ENCODE measurements at regions not wholly inside any gene's neighbourhood (a gene's known extent, or its start where the extent isn't known, plus 50 kb on each side); places are given as distances from the start of the nearest gene placed in this dataset.

DNA sequence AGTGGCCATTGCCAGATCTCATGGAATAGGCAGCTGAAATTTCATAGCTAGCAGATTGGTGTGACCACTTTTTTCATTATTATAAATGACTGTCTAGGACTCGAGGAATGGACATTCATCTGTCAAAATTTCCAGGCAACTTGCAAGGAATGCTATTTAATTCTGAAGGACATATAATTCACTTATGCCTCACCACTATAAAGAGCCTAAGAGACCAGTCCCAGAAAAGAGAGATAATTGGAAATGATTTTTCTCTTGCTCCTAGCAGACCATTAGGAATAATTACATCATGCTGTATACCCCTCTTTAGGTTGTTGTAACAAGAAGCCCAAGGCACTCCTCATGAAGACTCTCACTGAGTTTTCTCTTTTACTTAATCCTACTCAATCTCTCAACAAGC is 557.4 kb upstream of the RAB6C start:
- Histone ChIP-seq H3K27me3 (replicated peaks; ENCODE audit: insufficient read depth) (no peaks in the 10 kb centered on the region), H3K4me1 (replicated peaks) (no peaks in the 10 kb centered on the region), H3K27ac (no peak overlapping the region), H3K36me3 (no peaks in the 10 kb centered on the region), H3K9me3 (no peaks in the 10 kb centered on the region), H3K4me3 (no peak overlapping the region)
- DNase-seq (ENCODE audit: low spot score) = no peak
- intact Hi-C loops (cut with DNase I) = no loop called here
- TF ChIP-seq POLR2A (IDR thresholded peaks at IDR 0.05) (no peak), POLR2AphosphoS5 (IDR thresholded peaks at IDR 0.05) (no peak)
- TF ChIP-seq, protein P1, sequence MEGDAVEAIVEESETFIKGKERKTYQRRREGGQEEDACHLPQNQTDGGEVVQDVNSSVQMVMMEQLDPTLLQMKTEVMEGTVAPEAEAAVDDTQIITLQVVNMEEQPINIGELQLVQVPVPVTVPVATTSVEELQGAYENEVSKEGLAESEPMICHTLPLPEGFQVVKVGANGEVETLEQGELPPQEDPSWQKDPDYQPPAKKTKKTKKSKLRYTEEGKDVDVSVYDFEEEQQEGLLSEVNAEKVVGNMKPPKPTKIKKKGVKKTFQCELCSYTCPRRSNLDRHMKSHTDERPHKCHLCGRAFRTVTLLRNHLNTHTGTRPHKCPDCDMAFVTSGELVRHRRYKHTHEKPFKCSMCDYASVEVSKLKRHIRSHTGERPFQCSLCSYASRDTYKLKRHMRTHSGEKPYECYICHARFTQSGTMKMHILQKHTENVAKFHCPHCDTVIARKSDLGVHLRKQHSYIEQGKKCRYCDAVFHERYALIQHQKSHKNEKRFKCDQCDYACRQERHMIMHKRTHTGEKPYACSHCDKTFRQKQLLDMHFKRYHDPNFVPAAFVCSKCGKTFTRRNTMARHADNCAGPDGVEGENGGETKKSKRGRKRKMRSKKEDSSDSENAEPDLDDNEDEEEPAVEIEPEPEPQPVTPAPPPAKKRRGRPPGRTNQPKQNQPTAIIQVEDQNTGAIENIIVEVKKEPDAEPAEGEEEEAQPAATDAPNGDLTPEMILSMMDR (IDR thresholded peaks at IDR 0.05) = no peak
- 58% methylated on average over 1 of the region's 1 CpG for WGBS

- Histone ChIP-seq H3K27ac (no peak overlapping the region), H3K9me3 (no peaks in the 10 kb centered on the region), H3K27me3 (replicated peaks; ENCODE audit: insufficient read depth) (no peaks in the 10 kb centered on the region), H3K36me3 (no peaks in the 10 kb centered on the region), H3K4me1 (replicated peaks) (no peaks in the 10 kb centered on the region), H3K4me3 (no peak overlapping the region)
- DNase-seq (ENCODE audit: low spot score) = no peak
- no peak for TF ChIP-seq POLR2AphosphoS5 (IDR thresholded peaks at IDR 0.05)
- TF ChIP-seq, protein P1 (IDR thresholded peaks at IDR 0.05) = no peak
- TF ChIP-seq POLR2A (IDR thresholded peaks at IDR 0.05) = no peak
- intact Hi-C loops (cut with DNase I) = no loop called here
- 66% methylated on average over 10 of the region's 10 CpGs for WGBS
These were observed 551.3 kb upstream of the RAB6C start for GRCh38 chr2:129428086-129428660.

GRCh38 chr2:129430911-129431310 is 548.6 kb upstream of the RAB6C start:
- H3K4me1 ChIP-seq (replicated peaks) = no peaks in the 10 kb centered on the region
- no peak overlapping the region for H3K4me3 ChIP-seq
- H3K27me3 ChIP-seq (replicated peaks; ENCODE audit: insufficient read depth) = no peaks in the 10 kb centered on the region
- H3K9me3 ChIP-seq = no peaks in the 10 kb centered on the region
- no peak overlapping the region for H3K27ac ChIP-seq
- 70% methylated on average over 7 of the region's 7 CpGs for WGBS
- DNase-seq (ENCODE audit: low spot score) = no peak
- no peaks in the 10 kb centered on the region for H3K36me3 ChIP-seq
- intact Hi-C loops (cut with DNase I) = no loop called here
- TF ChIP-seq POLR2A (IDR thresholded peaks at IDR 0.05) = no peak
- no peak for TF ChIP-seq POLR2AphosphoS5 (IDR thresholded peaks at IDR 0.05)
- TF ChIP-seq, protein P1 (IDR thresholded peaks at IDR 0.05) = no peak

GRCh38 chr2:129431881-129432280 is 547.6 kb upstream of the RAB6C start:
- Histone ChIP-seq H3K36me3 (no peaks in the 10 kb centered on the region), H3K27ac (no peak overlapping the region), H3K4me1 (replicated peaks) (no peaks in the 10 kb centered on the region), H3K4me3 (no peak overlapping the region), H3K27me3 (replicated peaks; ENCODE audit: insufficient read depth) (no peaks in the 10 kb centered on the region), H3K9me3 (no peaks in the 10 kb centered on the region)
- DNase-seq (ENCODE audit: low spot score) = no peak
- TF ChIP-seq POLR2AphosphoS5 (IDR thresholded peaks at IDR 0.05) (no peak), POLR2A (IDR thresholded peaks at IDR 0.05) (no peak)
- TF ChIP-seq, protein P1 (IDR thresholded peaks at IDR 0.05) = no peak
- WGBS = 94% methylated on average over 6 of the region's 7 CpGs
- intact Hi-C loops (cut with DNase I) = no loop called here

DNA sequence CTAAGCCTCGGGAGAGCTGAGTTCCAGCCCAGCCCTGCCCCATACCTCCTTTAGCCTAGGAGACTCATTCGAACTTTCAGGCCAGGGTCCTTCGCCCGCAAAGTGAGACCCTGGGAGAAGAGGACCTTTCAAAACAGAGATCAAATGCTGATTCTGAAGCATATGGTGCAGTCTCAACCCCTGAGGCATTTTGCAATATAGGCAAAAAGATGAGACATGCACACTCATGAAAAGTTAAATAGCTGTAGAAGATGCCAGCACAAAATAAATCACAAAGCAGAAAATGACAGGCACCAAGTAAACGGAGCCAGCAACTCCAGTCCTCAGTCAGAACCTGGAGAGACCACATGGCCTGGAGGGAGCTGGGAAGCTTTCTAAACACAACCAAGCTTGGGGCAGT is 542.7 kb upstream of the RAB6C start:
- Histone ChIP-seq H3K27ac (no peak overlapping the region), H3K4me3 (no peak overlapping the region), H3K9me3 (no peaks in the 10 kb centered on the region), H3K36me3 (no peaks in the 10 kb centered on the region), H3K4me1 (replicated peaks) (no peaks in the 10 kb centered on the region), H3K27me3 (replicated peaks; ENCODE audit: insufficient read depth) (no peaks in the 10 kb centered on the region)
- TF ChIP-seq, protein P1 (IDR thresholded peaks at IDR 0.05) = no peak
- no peak for TF ChIP-seq POLR2AphosphoS5 (IDR thresholded peaks at IDR 0.05)
- TF ChIP-seq POLR2A (IDR thresholded peaks at IDR 0.05) = no peak
- no peak for DNase-seq (ENCODE audit: low spot score)
- intact Hi-C loops (cut with DNase I) = no loop called here
- WGBS = 38% methylated on average over 5 of the region's 5 CpGs

All from prostate gland (tissue), 2 donors.